NCI-H1092 treated with DMSO at 0.1 percent for 48 hours (cell line): ENCODE measurements at regions not wholly inside any gene's neighbourhood (a gene's known extent, or its start where the extent isn't known, plus 50 kb on each side); places are given as distances from the start of the nearest gene placed in this dataset.

Experiments
- DNase-seq: peaks from one replicate; lab custom pipeline; 2025; lab: John Stamatoyannopoulos, UW

GRCh38 chr9:82637368-82637767 lies 425.6 kb downstream of the RASEF start:
- no peak for DNase-seq

- DNase-seq: no peak
These were observed 417.3 kb downstream of the RASEF start for GRCh38 chr9:82645600-82645999.

- no peak for DNase-seq
These were observed 412.6 kb downstream of the RASEF start for GRCh38 chr9:82650368-82650767.

GRCh38 chr9:82651474-82651873 lies 411.5 kb downstream of the RASEF start:
- DNase-seq: no peak

GRCh38 chr9:82665324-82665723 lies 397.6 kb downstream of the RASEF start:
- DNase-seq: no peak

- no peak for DNase-seq
These were observed 394.2 kb downstream of the RASEF start for GRCh38 chr9:82668689-82669199.

GRCh38 chr9:82670000-82670399 lies 392.9 kb downstream of the RASEF start:
- no peak for DNase-seq

- no peak for DNase-seq
These were observed 392.2 kb downstream of the RASEF start for GRCh38 chr9:82670726-82671125.

- no peak for DNase-seq
These were observed 389.7 kb downstream of the RASEF start for GRCh38 chr9:82673201-82673600.

GRCh38 chr9:82673919-82674318 lies 389.0 kb downstream of the RASEF start:
- DNase-seq: no peak

- DNase-seq: no peak
These were observed 387.8 kb downstream of the RASEF start for GRCh38 chr9:82675102-82675501.

GRCh38 chr9:82675605-82676004 lies 387.3 kb downstream of the RASEF start:
- no peak for DNase-seq

- DNase-seq: no peak
These were observed 385.9 kb downstream of the RASEF start for GRCh38 chr9:82677086-82677485.

- no peak for DNase-seq
These were observed 383.5 kb downstream of the RASEF start for GRCh38 chr9:82679472-82679871.

- peak; percentile 17 for DNase-seq
These were observed 382.6 kb downstream of the RASEF start for GRCh38 chr9:82680179-82680935.

- no peak for DNase-seq
These were observed 381.1 kb downstream of the RASEF start for GRCh38 chr9:82681809-82682208.

GRCh38 chr9:82682431-82682830 lies 380.5 kb downstream of the RASEF start:
- no peak for DNase-seq

- no peak for DNase-seq
These were observed 367.2 kb downstream of the RASEF start for GRCh38 chr9:82695704-82696103.

- DNase-seq: no peak
These were observed 356.2 kb downstream of the RASEF start for GRCh38 chr9:82706786-82707185.

- DNase-seq: no peak
These were observed 346.1 kb downstream of the RASEF start for GRCh38 chr9:82716821-82717220.

- no peak for DNase-seq
These were observed 342.4 kb downstream of the RASEF start for GRCh38 chr9:82720515-82720914.

GRCh38 chr9:82721593-82721992 lies 341.3 kb downstream of the RASEF start:
- DNase-seq: no peak

- no peak for DNase-seq
These were observed 340.9 kb downstream of the RASEF start for GRCh38 chr9:82722051-82722450.

GRCh38 chr9:82722561-82722960 lies 340.4 kb downstream of the RASEF start:
- DNase-seq: no peak
